ENCODE measurements at regions not wholly inside any gene's neighbourhood (a gene's known extent, or its start where the extent isn't known, plus 50 kb on each side); places are given as distances from the start of the nearest gene placed in this dataset.

DNA sequence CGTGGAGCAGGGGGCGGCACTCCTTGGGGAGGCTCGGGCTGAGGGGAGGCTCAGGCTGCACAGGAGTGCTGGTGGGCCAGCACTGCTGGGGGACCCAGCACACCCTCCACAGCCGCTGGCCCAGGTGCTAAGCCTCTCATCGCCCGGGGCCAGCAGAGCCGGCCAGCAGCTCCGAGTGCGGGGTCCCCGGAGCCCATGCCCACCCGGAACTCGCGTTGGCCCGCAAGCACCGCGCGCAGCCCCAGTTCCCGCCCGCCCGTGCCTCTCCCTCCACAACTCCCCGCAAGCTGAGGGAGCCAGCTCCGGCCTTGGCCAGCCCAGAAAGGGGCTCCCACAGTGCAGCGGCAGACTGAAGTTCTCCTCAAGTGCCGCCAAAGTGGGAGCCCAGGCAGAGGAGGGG, 2266.8 kb downstream of the LRRC4C start:
- TF ChIP-seq CTCF (IDR thresholded peaks at IDR 0.05) (no peak), POLR2A (IDR thresholded peaks at IDR 0.05) (no peak)
- 99% methylated on average over 21 of the region's 24 CpGs; no CpG with 5 or more reads in 1 of the 2 donors for WGBS, 2 donors
- intact Hi-C loops (cut with DNase I), result no loop called here
- Histone ChIP-seq H3K27ac (no peak overlapping the region), H3K4me1 (no peaks in the 10 kb centered on the region), H3K4me3 (replicated peaks in 1 of 3) (no peak overlapping the region), H3K9me3 (no peaks in the 10 kb centered on the region), H3K36me3 (no peaks in the 10 kb centered on the region), H3K27me3 (no peaks in the 10 kb centered on the region)
- no peak for DNase-seq

DNA sequence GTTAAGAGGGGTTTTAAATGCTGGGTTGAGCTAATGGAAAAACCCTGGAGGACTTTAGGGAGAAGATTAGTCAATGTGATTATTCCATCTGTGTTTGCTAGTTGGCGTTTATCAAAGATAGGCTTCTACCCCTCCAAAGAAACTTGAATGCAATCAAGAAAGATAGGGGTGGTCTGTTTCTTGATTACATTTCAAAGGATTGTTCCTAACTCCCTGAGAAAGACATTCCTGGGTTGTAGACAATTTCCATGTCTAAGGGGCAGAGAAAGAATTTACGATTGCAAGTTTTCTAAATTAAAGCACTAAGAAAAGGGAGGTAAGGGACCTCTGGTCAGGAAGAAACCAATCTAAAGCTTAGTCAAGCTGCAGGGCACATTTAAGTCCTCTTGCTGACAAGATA, 2268.7 kb downstream of the LRRC4C start:
- no peak overlapping the region for H3K27ac ChIP-seq
- intact Hi-C loops (cut with DNase I), result no loop called here
- 80 to 81% methylated on average over 2 of the region's 2 CpGs for WGBS, 2 donors
- no peaks in the 10 kb centered on the region for H3K36me3 ChIP-seq
- DNase-seq, result no peak
- H3K4me3 ChIP-seq (replicated peaks in 1 of 3), result no peak overlapping the region
- no peak for TF ChIP-seq POLR2A (IDR thresholded peaks at IDR 0.05)
- TF ChIP-seq CTCF (IDR thresholded peaks at IDR 0.05), result no peak
- no peaks in the 10 kb centered on the region for H3K27me3 ChIP-seq
- H3K4me1 ChIP-seq, result no peaks in the 10 kb centered on the region
- no peaks in the 10 kb centered on the region for H3K9me3 ChIP-seq

DNA sequence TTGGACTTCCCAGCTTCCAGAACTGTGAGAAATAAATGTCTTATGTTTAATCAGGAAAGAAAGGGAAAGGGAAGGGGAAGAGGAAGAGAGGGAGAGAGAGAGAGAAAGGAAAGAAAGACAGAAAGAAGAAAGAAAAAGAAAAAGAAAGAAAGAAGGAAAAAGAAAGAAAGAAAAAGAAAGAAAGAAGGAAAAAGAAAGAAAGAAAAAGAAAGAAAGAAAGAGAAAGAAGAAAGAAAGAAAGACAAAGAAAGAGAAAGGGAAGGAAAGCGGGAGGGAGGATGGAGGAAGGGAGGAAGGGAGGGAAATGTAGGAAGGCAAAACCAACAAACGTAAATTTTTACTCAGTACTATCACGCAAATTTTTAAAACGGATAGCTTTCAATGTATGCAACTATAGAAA, 2281.8 kb downstream of the LRRC4C start:
- Histone ChIP-seq H3K4me3 (replicated peaks in 1 of 3) (no peak overlapping the region), H3K27ac (no peak overlapping the region), H3K9me3 (no peaks in the 10 kb centered on the region), H3K27me3 (no peaks in the 10 kb centered on the region), H3K36me3 (no peaks in the 10 kb centered on the region), H3K4me1 (no peaks in the 10 kb centered on the region)
- 93 to 94% methylated on average over 4 of the region's 4 CpGs for WGBS, 2 donors
- TF ChIP-seq CTCF (IDR thresholded peaks at IDR 0.05) (no peak), POLR2A (IDR thresholded peaks at IDR 0.05) (no peak)
- no peak for DNase-seq
- intact Hi-C loops (cut with DNase I), result no loop called here

- Histone ChIP-seq H3K9me3 (no peaks in the 10 kb centered on the region), H3K27me3 (no peaks in the 10 kb centered on the region), H3K27ac (no peak overlapping the region), H3K4me1 (no peaks in the 10 kb centered on the region), H3K4me3 (replicated peaks in 1 of 3) (no peak overlapping the region), H3K36me3 (no peaks in the 10 kb centered on the region)
- 45 to 51% methylated on average over 2 of the region's 2 CpGs for WGBS, 2 donors
- intact Hi-C loops (cut with DNase I), result no loop called here
- DNase-seq, result no peak
- TF ChIP-seq POLR2A (IDR thresholded peaks at IDR 0.05), result no peak
- TF ChIP-seq CTCF (IDR thresholded peaks at IDR 0.05), result no peak
These were observed 2284.5 kb downstream of the LRRC4C start for GRCh38 chr11:39174965-39175364.

DNA sequence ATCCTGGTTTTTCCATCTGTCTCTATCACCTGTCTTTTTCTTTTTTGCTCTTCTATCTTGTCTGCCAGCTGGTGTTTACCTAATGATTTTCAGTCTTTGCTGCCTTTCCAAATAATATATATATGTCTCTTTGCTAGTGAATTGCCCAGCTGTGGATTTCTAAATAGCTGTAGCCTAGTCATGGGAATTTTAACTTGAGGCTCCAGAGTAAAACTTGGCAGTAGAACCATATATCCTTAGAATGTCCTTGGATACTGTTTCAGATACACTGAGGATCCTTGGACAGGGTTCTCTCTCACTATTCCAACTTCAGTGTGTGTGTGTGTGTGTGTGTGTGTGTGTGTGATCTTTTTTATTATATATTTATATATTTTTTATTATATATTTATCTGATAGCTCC, 2285.3 kb downstream of the LRRC4C start:
- no peaks in the 10 kb centered on the region for H3K4me1 ChIP-seq

More for the DNA sequence above, 2285.3 kb downstream of the LRRC4C start:
- intact Hi-C loops (cut with DNase I), result no loop called here
- no peaks in the 10 kb centered on the region for H3K36me3 ChIP-seq
- H3K9me3 ChIP-seq, result no peaks in the 10 kb centered on the region
- no peak for DNase-seq
- no peaks in the 10 kb centered on the region for H3K27me3 ChIP-seq
- no peak overlapping the region for H3K27ac ChIP-seq
- H3K4me3 ChIP-seq (replicated peaks in 1 of 3), result no peak overlapping the region
- no peak for TF ChIP-seq POLR2A (IDR thresholded peaks at IDR 0.05)
- TF ChIP-seq CTCF (IDR thresholded peaks at IDR 0.05), result no peak
